PC-9 (cell line): ENCODE measurements at regions not wholly inside any gene's neighbourhood (a gene's known extent, or its start where the extent isn't known, plus 50 kb on each side); places are given as distances from the start of the nearest gene placed in this dataset.

Source experiments
- EZH2 ChIP-seq: fragments of 200-600 bp; sonication (generic); IDR thresholded peaks from 2 replicates; pipeline ENCODE4 v1.8.0; 2017; ENCODE audit warnings: antibody characterized with exemption, low read depth
- TF ChIP-seq, protein P1 (sequence below): fragments of 200-600 bp; sonication (generic); conservative IDR thresholded peaks from 2 replicates; pipeline ENCODE4 v1.6.1; 2017; ENCODE audit warnings: mixed run types, antibody characterized with exemption, mild to moderate bottlenecking, moderate library complexity

DNA sequence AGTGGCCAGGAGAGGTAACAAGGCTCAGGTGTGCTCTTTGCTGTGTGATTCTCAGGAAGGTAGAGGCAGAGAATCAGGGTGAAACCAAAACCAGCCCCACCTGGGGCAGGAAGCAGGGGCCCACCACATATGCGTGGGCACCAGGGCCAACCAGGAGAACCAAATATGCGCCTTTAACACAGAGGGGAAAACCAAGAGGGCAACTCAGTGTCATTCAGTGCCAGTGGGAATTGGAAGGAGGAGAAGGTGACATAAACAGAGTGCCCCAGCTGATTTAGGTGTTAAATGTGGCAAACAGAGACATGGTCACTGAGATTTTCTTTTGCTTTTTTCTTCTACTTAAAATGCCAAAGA, 106.8 kb upstream of the MAMLD1 start:
- TF ChIP-seq, protein P1, sequence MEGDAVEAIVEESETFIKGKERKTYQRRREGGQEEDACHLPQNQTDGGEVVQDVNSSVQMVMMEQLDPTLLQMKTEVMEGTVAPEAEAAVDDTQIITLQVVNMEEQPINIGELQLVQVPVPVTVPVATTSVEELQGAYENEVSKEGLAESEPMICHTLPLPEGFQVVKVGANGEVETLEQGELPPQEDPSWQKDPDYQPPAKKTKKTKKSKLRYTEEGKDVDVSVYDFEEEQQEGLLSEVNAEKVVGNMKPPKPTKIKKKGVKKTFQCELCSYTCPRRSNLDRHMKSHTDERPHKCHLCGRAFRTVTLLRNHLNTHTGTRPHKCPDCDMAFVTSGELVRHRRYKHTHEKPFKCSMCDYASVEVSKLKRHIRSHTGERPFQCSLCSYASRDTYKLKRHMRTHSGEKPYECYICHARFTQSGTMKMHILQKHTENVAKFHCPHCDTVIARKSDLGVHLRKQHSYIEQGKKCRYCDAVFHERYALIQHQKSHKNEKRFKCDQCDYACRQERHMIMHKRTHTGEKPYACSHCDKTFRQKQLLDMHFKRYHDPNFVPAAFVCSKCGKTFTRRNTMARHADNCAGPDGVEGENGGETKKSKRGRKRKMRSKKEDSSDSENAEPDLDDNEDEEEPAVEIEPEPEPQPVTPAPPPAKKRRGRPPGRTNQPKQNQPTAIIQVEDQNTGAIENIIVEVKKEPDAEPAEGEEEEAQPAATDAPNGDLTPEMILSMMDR = no peak
- TF ChIP-seq EZH2 = no peak
